ENCODE measurements at regions not wholly inside any gene's neighbourhood (a gene's known extent, or its start where the extent isn't known, plus 50 kb on each side); places are given as distances from the start of the nearest gene placed in this dataset.

GRCh38 chr14:37932008-37932407 lies 275.7 kb upstream of the SSTR1 start:
- Mint-ChIP-seq H3K9me3 (peaks cover 0 to 3% (median 0%) of the 10 kb centered on the region in 7 donors), H3K27me3 (ENCODE audit: low read depth in 3 of 3) (peaks cover 0 to 2% (median 0%) of the 10 kb centered on the region in 3 donors), H3K4me3 (no peak overlapping the region), H3K4me1 (no peaks in the 10 kb centered on the region), H3K27ac (no peak overlapping the region), H3K36me3 (no peaks in the 10 kb centered on the region)
- Histone ChIP-seq H2AFZ (ENCODE audit: insufficient read depth, low read depth, low read length, poor library complexity, severe bottlenecking) (no peak overlapping the region), H3K9me3 (replicated peaks in 1 of 2; ENCODE audit: control insufficient read depth in 1 of 2, insufficient read depth in 1 of 2, low read length in 2 of 2) (no peaks in the 10 kb centered on the region), H3K4me2 (replicated peaks; ENCODE audit: extremely low read depth, low read length, poor library complexity, severe bottlenecking) (no peak overlapping the region), H3K36me3 (replicated peaks in 1 of 2; ENCODE audit: control insufficient read depth in 1 of 2, insufficient read depth in 2 of 2, low read length in 2 of 2) (no peaks in the 10 kb centered on the region), H3K4me3 (replicated peaks in 1 of 3; ENCODE audit: low read depth in 2 of 3, low read length in 3 of 3) (no peak overlapping the region), H3K27ac (ENCODE audit: low read depth in 1 of 2, low read length in 2 of 2) (no peak overlapping the region), H4K20me1 (ENCODE audit: insufficient read depth, low read length) (no peaks in the 10 kb centered on the region), H3K27me3 (ENCODE audit: control insufficient read depth in 2 of 2, insufficient read depth in 2 of 2, low read length in 2 of 2) (no peaks in the 10 kb centered on the region), H3K4me1 (ENCODE audit: control insufficient read depth in 1 of 2, insufficient read depth in 2 of 2, low read length in 2 of 2) (no peaks in the 10 kb centered on the region), H3K9ac (ENCODE audit: insufficient read depth, low read length, poor library complexity, severe bottlenecking) (no peak overlapping the region), H3K79me2 (ENCODE audit: insufficient read depth, low read length) (no peaks in the 10 kb centered on the region)
- WGBS (ENCODE audit: insufficient coverage), result no CpG with 5 or more reads among the region's 6 CpGs
- intact Hi-C loops (cut with micrococcal nuclease), result no loop called here
- no peak for DNase-seq
- TF ChIP-seq CTCF (IDR thresholded peaks at IDR 0.05), result no peak

GRCh38 chr14:37932481-37932880 lies 275.2 kb upstream of the SSTR1 start:
- Histone ChIP-seq H3K79me2 (ENCODE audit: insufficient read depth, low read length) (no peaks in the 10 kb centered on the region), H3K9ac (ENCODE audit: insufficient read depth, low read length, poor library complexity, severe bottlenecking) (no peak overlapping the region), H3K27me3 (ENCODE audit: control insufficient read depth in 2 of 2, insufficient read depth in 2 of 2, low read length in 2 of 2) (no peaks in the 10 kb centered on the region), H4K20me1 (ENCODE audit: insufficient read depth, low read length) (no peaks in the 10 kb centered on the region), H3K9me3 (replicated peaks in 1 of 2; ENCODE audit: control insufficient read depth in 1 of 2, insufficient read depth in 1 of 2, low read length in 2 of 2) (no peaks in the 10 kb centered on the region), H3K36me3 (replicated peaks in 1 of 2; ENCODE audit: control insufficient read depth in 1 of 2, insufficient read depth in 2 of 2, low read length in 2 of 2) (no peaks in the 10 kb centered on the region), H3K4me2 (replicated peaks; ENCODE audit: extremely low read depth, low read length, poor library complexity, severe bottlenecking) (no peak overlapping the region), H3K4me3 (replicated peaks in 1 of 3; ENCODE audit: low read depth in 2 of 3, low read length in 3 of 3) (no peak overlapping the region), H2AFZ (ENCODE audit: insufficient read depth, low read depth, low read length, poor library complexity, severe bottlenecking) (no peak overlapping the region), H3K27ac (ENCODE audit: low read depth in 1 of 2, low read length in 2 of 2) (no peak overlapping the region), H3K4me1 (ENCODE audit: control insufficient read depth in 1 of 2, insufficient read depth in 2 of 2, low read length in 2 of 2) (no peaks in the 10 kb centered on the region)
- Mint-ChIP-seq H3K27ac (no peak overlapping the region), H3K27me3 (ENCODE audit: low read depth in 3 of 3) (peaks cover 0 to 2% (median 0%) of the 10 kb centered on the region in 3 donors), H3K4me1 (no peaks in the 10 kb centered on the region), H3K4me3 (no peak overlapping the region), H3K36me3 (no peaks in the 10 kb centered on the region), H3K9me3 (peaks cover 0 to 3% (median 0%) of the 10 kb centered on the region in 7 donors)
- intact Hi-C loops (cut with micrococcal nuclease), result no loop called here
- 90% methylated on average over 2 of the region's 5 CpGs for WGBS (ENCODE audit: insufficient coverage)
- TF ChIP-seq CTCF (IDR thresholded peaks at IDR 0.05), result no peak
- DNase-seq, result no peak

All from CD14-positive monocyte (primary cell).